GM10248 (cell line): ENCODE measurements at regions not wholly inside any gene's neighbourhood (a gene's known extent, or its start where the extent isn't known, plus 50 kb on each side); places are given as distances from the start of the nearest gene placed in this dataset.

Source experiments
- CTCF ChIA-PET: fragments of 300-600 bp; sonication (Branson Sonifier 250); formaldehyde crosslinking; extraction: SDS; loops from one replicate; lab custom pipeline; 2021; ENCODE audit warnings: antibody characterized with exemption; lab: Yijun Ruan, JAX
- POLR2A ChIA-PET: fragments of 350-650 bp; sonication (Branson Sonifier 250); formaldehyde crosslinking; extraction: SDS; loops from one replicate; lab custom pipeline; 2020; ENCODE audit warnings: antibody characterized with exemption; lab: Yijun Ruan, JAX
- DNase-seq: peaks from one replicate; pipeline ENCODE4 v3.0.0; 2012; ENCODE audit errors: extremely low spot score
- TF ChIP-seq, protein P1 (sequence below): IDR thresholded peaks from 2 replicates; pipeline ENCODE4 v1.5.1; 2012; ENCODE audit warnings: mild to moderate bottlenecking, low read depth; ENCODE audit errors: extremely low read depth, missing control alignments, control extremely low read depth

DNA sequence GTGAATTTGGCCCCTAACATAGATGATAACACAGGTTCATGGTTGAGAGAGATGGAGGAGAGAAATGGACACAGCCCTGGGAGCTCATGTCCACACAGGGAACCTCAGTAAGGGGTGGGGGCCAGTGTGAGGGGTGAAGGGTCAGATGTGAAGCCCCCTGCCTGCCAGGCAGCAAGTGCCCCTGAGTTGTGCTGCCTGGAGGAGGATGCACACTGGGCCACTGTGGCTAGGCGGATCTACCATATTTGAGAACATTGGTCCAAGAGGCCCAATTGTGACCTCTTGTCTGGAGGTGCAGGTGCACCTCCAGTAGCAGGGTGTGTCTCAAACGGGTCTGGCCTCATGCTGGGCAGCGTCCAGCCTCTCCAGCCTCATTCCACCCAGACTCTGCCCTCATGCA is 99.6 kb upstream of the SNTG2 start:
- no peak for DNase-seq
- ChIA-PET POLR2A (no interaction called here), CTCF (no interaction called here)
- TF ChIP-seq, protein P1, sequence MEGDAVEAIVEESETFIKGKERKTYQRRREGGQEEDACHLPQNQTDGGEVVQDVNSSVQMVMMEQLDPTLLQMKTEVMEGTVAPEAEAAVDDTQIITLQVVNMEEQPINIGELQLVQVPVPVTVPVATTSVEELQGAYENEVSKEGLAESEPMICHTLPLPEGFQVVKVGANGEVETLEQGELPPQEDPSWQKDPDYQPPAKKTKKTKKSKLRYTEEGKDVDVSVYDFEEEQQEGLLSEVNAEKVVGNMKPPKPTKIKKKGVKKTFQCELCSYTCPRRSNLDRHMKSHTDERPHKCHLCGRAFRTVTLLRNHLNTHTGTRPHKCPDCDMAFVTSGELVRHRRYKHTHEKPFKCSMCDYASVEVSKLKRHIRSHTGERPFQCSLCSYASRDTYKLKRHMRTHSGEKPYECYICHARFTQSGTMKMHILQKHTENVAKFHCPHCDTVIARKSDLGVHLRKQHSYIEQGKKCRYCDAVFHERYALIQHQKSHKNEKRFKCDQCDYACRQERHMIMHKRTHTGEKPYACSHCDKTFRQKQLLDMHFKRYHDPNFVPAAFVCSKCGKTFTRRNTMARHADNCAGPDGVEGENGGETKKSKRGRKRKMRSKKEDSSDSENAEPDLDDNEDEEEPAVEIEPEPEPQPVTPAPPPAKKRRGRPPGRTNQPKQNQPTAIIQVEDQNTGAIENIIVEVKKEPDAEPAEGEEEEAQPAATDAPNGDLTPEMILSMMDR: no peak

- TF ChIP-seq, protein P1: no peak
- ChIA-PET POLR2A (no interaction called here), CTCF (no interaction called here)
- no peak for DNase-seq
Measured at GRCh38 chr2:850429-850828, 100.2 kb upstream of the SNTG2 start.

GRCh38 chr2:848099-848498 is 102.5 kb upstream of the SNTG2 start:
- ChIA-PET POLR2A (no interaction called here), CTCF (interaction anchor here (1.3 to 1.4 kb wide), 2 partner anchors 36 to 703 kb away, joined by 4 to 5 read pairs; no protein-coding TSS in a partner anchor)
- DNase-seq: no peak
- TF ChIP-seq, protein P1: no peak

GRCh38 chr2:847669-848068 is 103.0 kb upstream of the SNTG2 start:
- TF ChIP-seq, protein P1: no peak
- POLR2A ChIA-PET: no interaction called here

DNA sequence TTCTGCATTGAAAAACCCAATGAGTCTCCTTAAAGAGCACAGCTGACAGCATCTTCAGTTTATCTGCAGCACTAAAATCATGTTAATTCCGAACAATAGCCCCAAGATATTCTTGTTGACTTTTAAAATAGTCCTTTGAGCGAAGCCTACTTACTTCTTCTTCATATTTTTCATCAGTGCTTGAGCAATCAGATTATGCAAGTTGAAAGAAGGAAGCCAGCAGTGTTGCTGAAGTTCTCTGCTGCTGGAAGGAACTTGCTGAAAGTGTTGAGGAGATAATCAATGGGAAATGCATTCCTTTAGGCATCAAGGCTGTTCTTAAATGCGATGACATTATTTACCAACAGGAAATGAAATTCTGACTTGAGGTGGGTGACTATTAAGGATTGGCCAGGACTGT is 105.9 kb upstream of the SNTG2 start:
- ChIA-PET CTCF (no interaction called here), POLR2A (no interaction called here)
- TF ChIP-seq, protein P1: no peak
- no peak for DNase-seq

More at GRCh38 chr2:847669-848068, 103.0 kb upstream of the SNTG2 start:
- CTCF ChIA-PET: interaction anchor here (1.3 to 1.4 kb wide), 2 partner anchors 36 to 703 kb away, joined by 4 to 5 read pairs; no protein-coding TSS in a partner anchor
- no peak for DNase-seq

- TF ChIP-seq, protein P1: no peak
- ChIA-PET CTCF (no interaction called here), POLR2A (no interaction called here)
Measured at GRCh38 chr2:842151-842803, 108.4 kb upstream of the SNTG2 start.

More at GRCh38 chr2:842151-842803, 108.4 kb upstream of the SNTG2 start:
- no peak for DNase-seq
